ENCODE measurements at regions not wholly inside any gene's neighbourhood (a gene's known extent, or its start where the extent isn't known, plus 50 kb on each side); places are given as distances from the start of the nearest gene placed in this dataset.

DNA sequence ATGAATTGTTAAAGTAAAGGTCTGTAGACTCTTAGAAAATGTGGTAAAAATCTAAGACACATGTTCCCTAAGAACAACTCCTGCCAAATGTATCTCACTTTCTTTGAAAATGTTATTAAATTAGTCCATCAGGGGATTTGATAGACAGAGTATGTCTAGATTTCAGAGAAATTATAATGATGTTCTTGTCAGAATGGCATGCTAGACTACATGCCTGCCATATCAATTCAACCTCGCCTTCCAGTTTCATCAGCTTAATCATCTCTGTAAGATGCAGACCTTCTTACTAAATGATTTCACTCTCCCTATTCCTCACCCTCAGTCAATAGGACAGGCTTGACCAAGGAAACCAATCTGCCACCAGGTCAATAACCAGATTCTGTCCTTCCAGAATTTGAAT, 368.4 kb downstream of the TXNL1 start:
- Histone ChIP-seq H3K27me3 (ENCODE audit: insufficient read depth, insufficient read length) (no peaks in the 10 kb centered on the region), H3K4me1 (ENCODE audit: insufficient read depth, insufficient read length) (no peaks in the 10 kb centered on the region), H3K4me3 (ENCODE audit: insufficient read length, low read depth) (no peak overlapping the region), H3K9me3 (ENCODE audit: insufficient read depth, low read length) (no peaks in the 10 kb centered on the region), H3K9ac (ENCODE audit: insufficient read length, low read depth) (no peak overlapping the region), H3K36me3 (ENCODE audit: insufficient read depth, insufficient read length, low read length) (no peaks in the 10 kb centered on the region)
- no peak for DNase-seq (ENCODE audit: low read depth, low spot score)
- TF ChIP-seq SUZ12 (IDR thresholded peaks at IDR 0.05; ENCODE audit: extremely low read depth, insufficient read depth, insufficient read length) (no peak), YY1 (IDR thresholded peaks at IDR 0.05; ENCODE audit: insufficient read depth, insufficient read length) (no peak), ZNF274 (IDR thresholded peaks at IDR 0.05; ENCODE audit: low read depth, low read length) (no peak)

DNA sequence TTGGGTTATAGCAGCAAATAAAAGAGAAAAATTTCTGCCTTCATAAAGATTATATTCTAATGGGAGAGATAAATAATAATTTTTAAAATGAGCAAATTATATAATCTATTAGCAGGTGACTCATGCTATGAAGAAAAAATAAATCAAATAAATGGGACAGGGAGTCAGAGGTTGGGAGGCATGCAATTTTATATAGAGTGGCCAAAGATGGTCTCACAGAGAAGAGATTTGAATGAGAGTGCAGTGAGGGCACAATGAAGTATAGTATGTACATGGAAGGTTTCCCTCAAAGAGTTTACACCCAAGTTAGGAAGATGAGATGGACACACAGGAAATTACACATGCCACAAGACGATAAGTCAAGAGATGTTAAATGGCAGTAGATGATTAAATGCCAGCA, 369.4 kb downstream of the TXNL1 start:
- H3K4me3 ChIP-seq (ENCODE audit: insufficient read length, low read depth): no peak overlapping the region
- TF ChIP-seq SUZ12 (IDR thresholded peaks at IDR 0.05; ENCODE audit: extremely low read depth, insufficient read depth, insufficient read length) (no peak), ZNF274 (IDR thresholded peaks at IDR 0.05; ENCODE audit: low read depth, low read length) (no peak), YY1 (IDR thresholded peaks at IDR 0.05; ENCODE audit: insufficient read depth, insufficient read length) (no peak)
- no peak overlapping the region for H3K9ac ChIP-seq (ENCODE audit: insufficient read length, low read depth)
- H3K27me3 ChIP-seq (ENCODE audit: insufficient read depth, insufficient read length): no peaks in the 10 kb centered on the region
- no peak for DNase-seq (ENCODE audit: low read depth, low spot score)
- H3K4me1 ChIP-seq (ENCODE audit: insufficient read depth, insufficient read length): no peaks in the 10 kb centered on the region
- no peaks in the 10 kb centered on the region for H3K9me3 ChIP-seq (ENCODE audit: insufficient read depth, low read length)
- no peaks in the 10 kb centered on the region for H3K36me3 ChIP-seq (ENCODE audit: insufficient read depth, insufficient read length, low read length)

GRCh38 chr18:56267334-56267733, 371.1 kb downstream of the TXNL1 start:
- Histone ChIP-seq H3K9ac (ENCODE audit: insufficient read length, low read depth) (no peak overlapping the region), H3K4me3 (ENCODE audit: insufficient read length, low read depth) (no peak overlapping the region), H3K27me3 (ENCODE audit: insufficient read depth, insufficient read length) (no peaks in the 10 kb centered on the region), H3K36me3 (ENCODE audit: insufficient read depth, insufficient read length, low read length) (no peaks in the 10 kb centered on the region), H3K4me1 (ENCODE audit: insufficient read depth, insufficient read length) (no peaks in the 10 kb centered on the region), H3K9me3 (ENCODE audit: insufficient read depth, low read length) (peaks cover 5% of the 10 kb centered on the region)
- no peak for DNase-seq (ENCODE audit: low read depth, low spot score)
- TF ChIP-seq SUZ12 (IDR thresholded peaks at IDR 0.05; ENCODE audit: extremely low read depth, insufficient read depth, insufficient read length) (no peak), YY1 (IDR thresholded peaks at IDR 0.05; ENCODE audit: insufficient read depth, insufficient read length) (no peak), ZNF274 (IDR thresholded peaks at IDR 0.05; ENCODE audit: low read depth, low read length) (no peak)

DNA sequence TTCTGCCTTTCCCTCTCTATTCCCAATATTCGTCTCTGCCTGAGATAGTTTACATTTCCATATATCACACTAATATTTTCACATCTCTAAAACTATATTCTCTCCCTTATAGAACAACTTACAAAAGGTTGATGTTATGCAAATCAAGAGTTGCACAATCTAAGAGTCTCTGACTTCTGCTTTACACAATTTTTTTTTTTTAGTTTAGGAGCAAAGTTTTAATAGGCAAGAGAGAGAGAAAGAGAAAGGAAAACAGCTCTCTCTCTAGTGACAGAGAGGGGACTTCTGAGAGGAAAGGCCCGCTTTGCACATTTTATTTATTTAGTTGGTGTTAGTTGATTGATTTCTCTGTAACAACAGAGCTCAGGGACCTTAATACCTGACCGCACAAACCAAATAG, 380.2 kb downstream of the TXNL1 start:
- Histone ChIP-seq H3K36me3 (ENCODE audit: insufficient read depth, insufficient read length, low read length) (no peaks in the 10 kb centered on the region), H3K27me3 (ENCODE audit: insufficient read depth, insufficient read length) (no peaks in the 10 kb centered on the region), H3K4me1 (ENCODE audit: insufficient read depth, insufficient read length) (no peaks in the 10 kb centered on the region), H3K9me3 (ENCODE audit: insufficient read depth, low read length) (peaks cover 5% of the 10 kb centered on the region), H3K4me3 (ENCODE audit: insufficient read length, low read depth) (no peak overlapping the region), H3K9ac (ENCODE audit: insufficient read length, low read depth) (no peak overlapping the region)
- no peak for TF ChIP-seq ZNF274 (IDR thresholded peaks at IDR 0.05; ENCODE audit: low read depth, low read length)
- TF ChIP-seq YY1 (IDR thresholded peaks at IDR 0.05; ENCODE audit: insufficient read depth, insufficient read length): no peak
- TF ChIP-seq SUZ12 (IDR thresholded peaks at IDR 0.05; ENCODE audit: extremely low read depth, insufficient read depth, insufficient read length): no peak
- no peak for DNase-seq (ENCODE audit: low read depth, low spot score)

DNA sequence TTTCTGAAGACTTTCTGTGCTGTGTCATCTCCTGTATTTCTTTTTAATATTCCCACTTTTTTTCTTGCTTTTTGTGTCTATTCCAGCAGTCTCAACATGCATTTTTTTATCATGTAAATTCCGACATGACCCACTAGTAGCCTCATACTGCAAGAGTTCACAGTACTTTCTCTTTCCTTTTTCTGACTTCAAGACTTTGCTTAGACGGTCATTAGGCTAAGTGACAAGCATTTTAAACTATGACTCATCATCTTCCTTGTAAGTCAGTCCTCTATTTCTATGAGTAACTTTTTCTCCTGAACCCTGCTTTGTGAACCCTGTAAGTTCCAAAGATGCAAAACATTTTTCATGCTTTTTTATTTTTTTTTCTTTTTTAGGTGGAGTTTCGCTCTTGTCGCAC, 381.2 kb downstream of the TXNL1 start:
- Histone ChIP-seq H3K4me3 (ENCODE audit: insufficient read length, low read depth) (no peak overlapping the region), H3K4me1 (ENCODE audit: insufficient read depth, insufficient read length) (no peaks in the 10 kb centered on the region), H3K9me3 (ENCODE audit: insufficient read depth, low read length) (no peaks in the 10 kb centered on the region; the same call in 1 of the 2 replicates), H3K9ac (ENCODE audit: insufficient read length, low read depth) (no peak overlapping the region), H3K27me3 (ENCODE audit: insufficient read depth, insufficient read length) (no peaks in the 10 kb centered on the region), H3K36me3 (ENCODE audit: insufficient read depth, insufficient read length, low read length) (no peaks in the 10 kb centered on the region)
- TF ChIP-seq YY1 (IDR thresholded peaks at IDR 0.05; ENCODE audit: insufficient read depth, insufficient read length): no peak
- no peak for TF ChIP-seq SUZ12 (IDR thresholded peaks at IDR 0.05; ENCODE audit: extremely low read depth, insufficient read depth, insufficient read length)
- TF ChIP-seq ZNF274 (IDR thresholded peaks at IDR 0.05; ENCODE audit: low read depth, low read length): no peak
- DNase-seq (ENCODE audit: low read depth, low spot score): no peak

DNA sequence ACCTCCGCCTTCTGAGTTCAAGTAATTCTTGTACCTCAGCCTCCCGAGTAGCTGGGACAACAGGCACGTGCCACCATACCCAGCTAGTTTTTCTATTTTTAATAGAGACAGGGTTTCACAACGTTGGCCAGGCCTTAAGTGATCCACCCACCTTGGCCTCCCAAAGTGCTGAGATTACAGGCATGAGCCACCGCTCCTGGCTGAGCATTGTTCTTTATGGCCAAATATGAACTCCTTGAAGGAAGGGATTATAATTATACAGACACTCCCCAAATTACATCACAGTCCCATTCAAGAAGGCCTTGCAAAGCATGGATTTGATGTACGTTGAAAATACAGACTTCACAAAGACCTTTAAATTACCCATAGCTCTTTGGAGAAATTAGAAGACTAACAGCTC, 381.7 kb downstream of the TXNL1 start:
- DNase-seq (ENCODE audit: low read depth, low spot score): no peak
- no peak overlapping the region for H3K9ac ChIP-seq (ENCODE audit: insufficient read length, low read depth)
- H3K4me3 ChIP-seq (ENCODE audit: insufficient read length, low read depth): no peak overlapping the region
- no peaks in the 10 kb centered on the region for H3K9me3 ChIP-seq (ENCODE audit: insufficient read depth, low read length)
- H3K36me3 ChIP-seq (ENCODE audit: insufficient read depth, insufficient read length, low read length): no peaks in the 10 kb centered on the region
- no peaks in the 10 kb centered on the region for H3K27me3 ChIP-seq (ENCODE audit: insufficient read depth, insufficient read length)
- no peaks in the 10 kb centered on the region for H3K4me1 ChIP-seq (ENCODE audit: insufficient read depth, insufficient read length)
- TF ChIP-seq ZNF274 (IDR thresholded peaks at IDR 0.05; ENCODE audit: low read depth, low read length) (no peak), YY1 (IDR thresholded peaks at IDR 0.05; ENCODE audit: insufficient read depth, insufficient read length) (no peak), SUZ12 (IDR thresholded peaks at IDR 0.05; ENCODE audit: extremely low read depth, insufficient read depth, insufficient read length) (no peak)

DNA sequence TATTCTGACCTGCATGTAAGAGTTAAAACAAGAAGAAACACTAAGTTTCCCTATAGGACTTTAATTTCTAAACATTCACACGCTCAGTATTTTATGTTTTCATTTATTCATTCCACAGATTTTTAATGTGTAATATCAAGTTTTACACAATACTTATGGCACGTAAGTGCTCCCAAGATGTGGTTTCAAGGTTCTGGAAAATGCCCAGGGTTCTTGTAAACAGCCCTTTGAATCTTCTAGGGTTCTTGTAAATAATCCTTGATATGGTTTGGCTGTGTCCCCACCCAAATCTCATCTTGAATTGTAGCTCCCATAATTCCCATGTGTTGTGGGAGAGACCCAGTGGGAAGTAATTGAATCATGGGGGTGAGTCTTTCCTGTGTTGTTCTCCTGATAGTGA, 383.0 kb downstream of the TXNL1 start:
- Histone ChIP-seq H3K27me3 (ENCODE audit: insufficient read depth, insufficient read length) (no peaks in the 10 kb centered on the region), H3K9ac (ENCODE audit: insufficient read length, low read depth) (no peak overlapping the region), H3K4me3 (ENCODE audit: insufficient read length, low read depth) (no peak overlapping the region), H3K9me3 (ENCODE audit: insufficient read depth, low read length) (no peaks in the 10 kb centered on the region), H3K36me3 (ENCODE audit: insufficient read depth, insufficient read length, low read length) (no peaks in the 10 kb centered on the region), H3K4me1 (ENCODE audit: insufficient read depth, insufficient read length) (no peaks in the 10 kb centered on the region)
- DNase-seq (ENCODE audit: low read depth, low spot score): no peak
- TF ChIP-seq ZNF274 (IDR thresholded peaks at IDR 0.05; ENCODE audit: low read depth, low read length) (no peak), YY1 (IDR thresholded peaks at IDR 0.05; ENCODE audit: insufficient read depth, insufficient read length) (no peak), SUZ12 (IDR thresholded peaks at IDR 0.05; ENCODE audit: extremely low read depth, insufficient read depth, insufficient read length) (no peak)

DNA sequence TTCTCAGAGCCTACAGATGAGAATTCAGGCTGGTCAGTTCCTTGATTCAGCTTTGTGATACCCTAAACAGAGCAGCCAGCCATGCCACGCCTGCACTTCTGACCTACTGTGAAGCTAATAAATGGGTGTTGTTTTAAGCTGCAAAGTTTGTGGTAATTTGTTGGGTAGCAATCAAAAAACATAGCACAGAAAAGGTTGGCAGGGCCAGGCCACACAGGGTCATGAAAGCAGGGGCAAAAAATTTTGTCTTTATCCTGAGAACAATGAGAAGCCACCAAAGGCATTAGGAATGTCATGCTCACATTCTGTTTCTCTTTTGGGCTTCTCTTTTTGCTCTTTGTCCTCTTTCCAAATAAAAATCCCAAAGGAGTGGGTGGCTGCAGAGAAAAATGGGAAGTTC, 385.9 kb downstream of the TXNL1 start:
- H3K9ac ChIP-seq (ENCODE audit: insufficient read length, low read depth): no peak overlapping the region
- no peaks in the 10 kb centered on the region for H3K27me3 ChIP-seq (ENCODE audit: insufficient read depth, insufficient read length)
- H3K4me3 ChIP-seq (ENCODE audit: insufficient read length, low read depth): no peak overlapping the region
- no peaks in the 10 kb centered on the region for H3K9me3 ChIP-seq (ENCODE audit: insufficient read depth, low read length)
- no peaks in the 10 kb centered on the region for H3K36me3 ChIP-seq (ENCODE audit: insufficient read depth, insufficient read length, low read length)
- no peak for DNase-seq (ENCODE audit: low read depth, low spot score)
- TF ChIP-seq ZNF274 (IDR thresholded peaks at IDR 0.05; ENCODE audit: low read depth, low read length) (no peak), YY1 (IDR thresholded peaks at IDR 0.05; ENCODE audit: insufficient read depth, insufficient read length) (no peak), SUZ12 (IDR thresholded peaks at IDR 0.05; ENCODE audit: extremely low read depth, insufficient read depth, insufficient read length) (no peak)
- no peaks in the 10 kb centered on the region for H3K4me1 ChIP-seq (ENCODE audit: insufficient read depth, insufficient read length)
